ENCODE measurements at regions not wholly inside any gene's neighbourhood (a gene's known extent, or its start where the extent isn't known, plus 50 kb on each side); places are given as distances from the start of the nearest gene placed in this dataset.

- TF ChIP-seq POLR2A (IDR thresholded peaks at IDR 0.05) (no peak), POLR2AphosphoS5 (IDR thresholded peaks at IDR 0.05) (no peak), CTCF (IDR thresholded peaks at IDR 0.05) (no peak)
These were observed 205.8 kb downstream of the ANAPC1 start for GRCh38 chr2:111678161-111678560.

Data from gastroesophageal sphincter (tissue), 3 donors.